OCI-LY7 (cell line): ENCODE measurements at regions not wholly inside any gene's neighbourhood (a gene's known extent, or its start where the extent isn't known, plus 50 kb on each side); places are given as distances from the start of the nearest gene placed in this dataset.
A peak's percentile ranks its signal among the peaks of the same experiment; 100 is the strongest.

Source experiments
- BruUV-seq: library from RNA; stranded (reverse); fragments of 400-500 nt; replicated peaks from 2 replicates; lab custom pipeline; 2021; lab: Mats Ljungman, UMichigan
- CTCF ChIA-PET: fragments of 300-600 bp; sonication (Branson Sonifier 250); formaldehyde crosslinking; loops from one replicate; lab custom pipeline; 2022; ENCODE audit warnings: antibody characterized with exemption; ENCODE audit not compliant: unreplicated experiment; lab: Charles Lee
- POLR2A ChIA-PET: fragments of 300-600 bp; sonication (Branson Sonifier 250); formaldehyde crosslinking; loops from one replicate; lab custom pipeline; 2022; ENCODE audit warnings: antibody characterized with exemption; lab: Charles Lee
- DNase-seq: peaks from one replicate; pipeline ENCODE4 v3.0.0-alpha.2; 2015; ENCODE audit warnings: low spot score
- H2AFZ ChIP-seq: fragments of 200-600 bp; sonication (generic), shearing (Covaris generic); 2 replicates; pipeline ENCODE4 v1.6.1; 2014; ENCODE audit warnings: mild to moderate bottlenecking, antibody characterized with exemption, low read length, moderate library complexity
- H3K27ac ChIP-seq: fragments of 200-600 bp; sonication (generic); 2 replicates; pipeline ENCODE4 v1.5.1; 2014; ENCODE audit warnings: mixed run types, low read depth, mild to moderate bottlenecking, moderate library complexity, low read length, inconsistent platforms; ENCODE audit not compliant: poor library complexity, severe bottlenecking
- H3K36me3 ChIP-seq: fragments of 200-600 bp; sonication (generic); 2 replicates; pipeline ENCODE4 v1.6.1; 2014; ENCODE audit warnings: mild to moderate bottlenecking, antibody characterized with exemption, low read length, moderate library complexity, mixed read lengths; ENCODE audit not compliant: insufficient read depth
- H3K4me1 ChIP-seq: fragments of 200-600 bp; sonication (generic); 2 replicates; pipeline ENCODE4 v1.5.1; 2014; ENCODE audit warnings: mild to moderate bottlenecking, low read length; ENCODE audit not compliant: insufficient read depth, poor library complexity, severe bottlenecking
- H3K4me2 ChIP-seq: fragments of 200-600 bp; sonication (generic); 2 replicates; pipeline ENCODE4 v1.6.1; 2014; ENCODE audit warnings: mild to moderate bottlenecking, low read length
- H3K4me3 ChIP-seq: fragments of 200-600 bp; sonication (generic); 2 replicates; pipeline ENCODE4 v1.5.1; 2014; ENCODE audit warnings: mild to moderate bottlenecking, low read depth, low read length; ENCODE audit not compliant: poor library complexity, severe bottlenecking
- H3K79me2 ChIP-seq: fragments of 200-600 bp; sonication (generic); 2 replicates; pipeline ENCODE4 v1.6.1; 2016; ENCODE audit warnings: low read depth, mild to moderate bottlenecking, low read length, moderate library complexity, mixed read lengths; ENCODE audit not compliant: insufficient read depth
- H3K9me2 ChIP-seq: fragments of 200-600 bp; sonication (generic); 2 replicates; pipeline ENCODE4 v1.6.1; 2016; ENCODE audit warnings: mild to moderate bottlenecking, low read length, mixed read lengths; ENCODE audit not compliant: insufficient read depth
- H3K9me3 ChIP-seq: fragments of 200-600 bp; sonication (generic); 2 replicates; pipeline ENCODE4 v1.6.1; 2014; ENCODE audit warnings: mild to moderate bottlenecking, mixed run types, low read length, mixed read lengths
- H4K20me1 ChIP-seq: fragments of 200-600 bp; sonication (generic); 2 replicates; pipeline ENCODE4 v1.6.1; 2014; ENCODE audit warnings: mild to moderate bottlenecking, antibody characterized with exemption, low read length, moderate library complexity, mixed read lengths; ENCODE audit not compliant: insufficient read depth
- EZH2phosphoT487 ChIP-seq: fragments of 200-600 bp; sonication (generic); IDR thresholded peaks from 2 replicates; pipeline ENCODE4 v1.6.1; 2018; ENCODE audit warnings: low read depth, borderline replicate concordance, mild to moderate bottlenecking, mixed run types, antibody characterized with exemption, low read length, moderate library complexity, mixed read lengths
- intact Hi-C: fragments of 100-400 bp; cut with micrococcal nuclease; formaldehyde crosslinking; loops from one replicate; pipeline ENCODE4 v1.10.0; 2022; ENCODE audit not compliant: unreplicated experiment
- TF ChIP-seq, protein P1 (sequence below): fragments of 200-600 bp; sonication (generic); conservative IDR thresholded peaks from 2 replicates; pipeline ENCODE4 v1.5.1; 2014; ENCODE audit warnings: mild to moderate bottlenecking, antibody characterized with exemption, low read length, moderate library complexity, mixed read lengths

DNA sequence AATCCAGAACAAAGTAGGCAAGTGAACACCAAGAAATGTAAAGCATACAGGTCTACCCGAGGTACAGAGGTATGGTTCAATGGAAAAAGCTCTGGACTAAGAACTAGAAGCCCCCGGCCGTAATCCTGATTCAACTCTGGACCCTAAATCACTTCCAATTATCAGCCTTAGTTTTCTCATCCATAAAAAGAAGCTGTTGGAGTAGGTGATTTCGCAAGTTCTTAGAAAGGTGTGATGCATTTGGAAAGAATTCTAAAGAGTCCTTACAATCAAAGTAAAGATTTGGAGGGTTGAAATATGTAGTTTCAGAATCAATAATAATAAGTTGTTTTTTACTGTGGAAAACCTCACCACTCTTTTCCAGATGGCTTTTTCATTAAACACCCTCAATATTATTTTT, 622.1 kb upstream of the ID2 start:
- TF ChIP-seq, protein P1, sequence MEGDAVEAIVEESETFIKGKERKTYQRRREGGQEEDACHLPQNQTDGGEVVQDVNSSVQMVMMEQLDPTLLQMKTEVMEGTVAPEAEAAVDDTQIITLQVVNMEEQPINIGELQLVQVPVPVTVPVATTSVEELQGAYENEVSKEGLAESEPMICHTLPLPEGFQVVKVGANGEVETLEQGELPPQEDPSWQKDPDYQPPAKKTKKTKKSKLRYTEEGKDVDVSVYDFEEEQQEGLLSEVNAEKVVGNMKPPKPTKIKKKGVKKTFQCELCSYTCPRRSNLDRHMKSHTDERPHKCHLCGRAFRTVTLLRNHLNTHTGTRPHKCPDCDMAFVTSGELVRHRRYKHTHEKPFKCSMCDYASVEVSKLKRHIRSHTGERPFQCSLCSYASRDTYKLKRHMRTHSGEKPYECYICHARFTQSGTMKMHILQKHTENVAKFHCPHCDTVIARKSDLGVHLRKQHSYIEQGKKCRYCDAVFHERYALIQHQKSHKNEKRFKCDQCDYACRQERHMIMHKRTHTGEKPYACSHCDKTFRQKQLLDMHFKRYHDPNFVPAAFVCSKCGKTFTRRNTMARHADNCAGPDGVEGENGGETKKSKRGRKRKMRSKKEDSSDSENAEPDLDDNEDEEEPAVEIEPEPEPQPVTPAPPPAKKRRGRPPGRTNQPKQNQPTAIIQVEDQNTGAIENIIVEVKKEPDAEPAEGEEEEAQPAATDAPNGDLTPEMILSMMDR, result no peak
- no peak for TF ChIP-seq EZH2phosphoT487
- H3K36me3 ChIP-seq, result no peaks in the 10 kb centered on the region; the same call in 1 of the 2 replicates
- H3K4me3 ChIP-seq, result no peak overlapping the region
- peaks cover 27% of the 10 kb centered on the region for H3K4me1 ChIP-seq
- H3K27ac ChIP-seq, result no peak overlapping the region
- no peaks in the 10 kb centered on the region for H3K79me2 ChIP-seq
- no peaks in the 10 kb centered on the region for H4K20me1 ChIP-seq
- BruUV-seq, result no TSS peak
- ChIA-PET POLR2A (interaction anchor here (0.6 kb wide), 1 partner anchor 8 kb away, joined by 3 read pairs; no protein-coding TSS in a partner anchor), CTCF (no interaction called here)
- intact Hi-C loops, result no loop called here
- no peak overlapping the region for H2AFZ ChIP-seq
- H3K4me2 ChIP-seq, result no peak overlapping the region
- DNase-seq, result no peak
- H3K9me3 ChIP-seq, result peaks cover 25% of the 10 kb centered on the region; the same call in 1 of the 2 replicates
- no peaks in the 10 kb centered on the region for H3K9me2 ChIP-seq

DNA sequence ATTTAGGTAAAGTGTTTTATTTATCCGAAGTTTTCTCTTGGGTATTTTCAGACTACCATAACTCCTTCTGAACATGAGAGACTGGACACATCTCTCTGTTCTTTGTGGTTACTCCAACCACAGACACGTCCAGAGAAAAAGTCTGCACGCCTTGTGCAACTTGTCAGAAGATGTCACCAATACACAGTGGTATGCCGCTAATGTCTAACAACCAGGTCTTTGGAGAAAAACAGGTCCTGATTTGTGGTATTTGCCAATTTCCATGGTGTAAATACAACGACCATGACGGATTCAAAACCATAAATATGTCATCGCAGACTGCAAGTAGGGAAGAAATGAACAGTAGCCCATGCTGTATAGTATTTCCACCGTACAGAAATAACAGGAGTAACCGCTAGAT, 620.6 kb upstream of the ID2 start:
- TF ChIP-seq, protein P1, result no peak
- no peak for TF ChIP-seq EZH2phosphoT487
- no peak overlapping the region for H2AFZ ChIP-seq
- no peaks in the 10 kb centered on the region for H3K9me2 ChIP-seq
- H3K9me3 ChIP-seq, result peaks cover 30% of the 10 kb centered on the region; the same call in 1 of the 2 replicates
- no peaks in the 10 kb centered on the region; the same call in 1 of the 2 replicates for H3K36me3 ChIP-seq
- no peak overlapping the region for H3K27ac ChIP-seq
- H3K4me3 ChIP-seq, result no peak overlapping the region
- no peaks in the 10 kb centered on the region for H3K79me2 ChIP-seq
- H3K4me1 ChIP-seq, result peaks cover 24% of the 10 kb centered on the region
- H3K4me2 ChIP-seq, result no peak overlapping the region
- CTCF ChIA-PET, result no interaction called here
- intact Hi-C loops, result no loop called here
- BruUV-seq, result no TSS peak
- DNase-seq, result peak; percentile 10
- POLR2A ChIA-PET, result interaction anchor here (0.9 to 1.9 kb wide), 2 partner anchors 8 to 13 kb away, joined by 5 read pairs; no protein-coding TSS in a partner anchor
- no peaks in the 10 kb centered on the region for H4K20me1 ChIP-seq

- H3K9me2 ChIP-seq, result no peaks in the 10 kb centered on the region
- no peak overlapping the region for H2AFZ ChIP-seq
- peaks cover 18% of the 10 kb centered on the region; the same call in 1 of the 2 replicates for H3K9me3 ChIP-seq
- H3K36me3 ChIP-seq, result no peaks in the 10 kb centered on the region; the same call in 1 of the 2 replicates
- H3K27ac ChIP-seq, result no peak overlapping the region
- ChIA-PET POLR2A (interaction anchor here (0.8 kb wide), 1 partner anchor 11 kb away, joined by 4 read pairs; no protein-coding TSS in a partner anchor), CTCF (no interaction called here)
- no peaks in the 10 kb centered on the region for H3K79me2 ChIP-seq
- DNase-seq, result no peak
- H3K4me1 ChIP-seq, result peaks cover 7% of the 10 kb centered on the region
- H3K4me3 ChIP-seq, result no peak overlapping the region
- no TSS peak for BruUV-seq
- TF ChIP-seq, protein P1, result no peak
- TF ChIP-seq EZH2phosphoT487, result no peak
- H3K4me2 ChIP-seq, result no peak overlapping the region
- intact Hi-C loops, result no loop called here
- H4K20me1 ChIP-seq, result no peaks in the 10 kb centered on the region
These were observed 617.3 kb upstream of the ID2 start for GRCh38 chr2:8064603-8065002.
